GM19452 (cell line): ENCODE measurements at regions not wholly inside any gene's neighbourhood (a gene's known extent, or its start where the extent isn't known, plus 50 kb on each side); places are given as distances from the start of the nearest gene placed in this dataset.

Source experiments
- ATAC-seq: cut with Tn5 transposase; IDR thresholded peaks from one replicate; pipeline ENCODE4 v1.9.1; 2021; ENCODE audit not compliant: unreplicated experiment

- ATAC-seq = no peak
Measured at GRCh38 chrX:5122181-5122678, 1106.4 kb downstream of the NLGN4X start.

- no peak for ATAC-seq
Measured at GRCh38 chrX:5117816-5118215, 1110.9 kb downstream of the NLGN4X start.

- no peak for ATAC-seq
Measured at GRCh38 chrX:5113128-5113527, 1115.5 kb downstream of the NLGN4X start.

- ATAC-seq = no peak
Measured at GRCh38 chrX:5100004-5100403, 1128.7 kb downstream of the NLGN4X start.

- ATAC-seq = no peak
Measured at GRCh38 chrX:5086388-5086787, 1142.3 kb downstream of the NLGN4X start.

- no peak for ATAC-seq
Measured at GRCh38 chrX:5084279-5084678, 1144.4 kb downstream of the NLGN4X start.

DNA sequence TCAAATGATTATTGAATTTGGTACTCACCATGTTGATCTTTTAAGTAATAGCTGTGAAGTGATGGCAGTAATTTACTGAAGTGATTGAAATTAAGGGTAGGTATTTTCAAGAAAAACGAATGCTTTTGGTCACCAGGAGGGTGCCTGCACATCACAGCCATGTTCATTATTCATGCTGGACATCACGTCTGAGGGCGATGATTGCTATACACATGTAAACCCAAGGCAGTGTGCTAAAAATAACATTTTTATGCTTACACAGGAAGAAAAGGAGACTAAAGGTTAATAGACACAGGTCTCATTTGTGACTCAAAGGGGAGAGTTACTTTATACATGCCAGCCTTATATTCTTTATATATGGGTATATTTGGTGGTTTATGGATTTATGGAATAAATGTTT is 1146.0 kb downstream of the NLGN4X start:
- no peak for ATAC-seq

DNA sequence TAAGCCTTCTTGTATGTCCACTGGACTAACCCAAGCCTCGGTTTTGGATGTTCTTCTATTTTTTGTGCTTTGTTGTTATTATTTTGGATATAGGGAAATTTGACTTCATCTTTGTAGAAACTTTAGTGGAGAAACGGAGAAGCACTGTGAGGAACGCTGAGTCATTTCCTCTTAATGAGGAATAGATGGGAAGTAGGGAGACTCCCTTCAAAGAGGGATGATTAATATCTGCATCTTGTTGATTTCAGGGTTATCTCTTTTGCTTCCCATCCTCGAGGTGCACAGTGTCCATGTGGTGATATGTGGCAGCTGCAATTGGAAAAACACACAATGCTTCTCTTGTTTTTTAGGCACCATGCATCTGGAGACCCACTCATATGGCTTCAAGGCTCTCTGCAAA is 1147.9 kb downstream of the NLGN4X start:
- ATAC-seq = no peak

GRCh38 chrX:5068550-5068949 is 1160.1 kb downstream of the NLGN4X start:
- no peak for ATAC-seq

- no peak for ATAC-seq
Measured at GRCh38 chrX:5057786-5058185, 1170.9 kb downstream of the NLGN4X start.

- ATAC-seq = no peak
Measured at GRCh38 chrX:5054852-5055251, 1173.8 kb downstream of the NLGN4X start.

- no peak for ATAC-seq
Measured at GRCh38 chrX:5051831-5052491, 1176.7 kb downstream of the NLGN4X start.

GRCh38 chrX:5042563-5042962 is 1186.1 kb downstream of the NLGN4X start:
- ATAC-seq = no peak

DNA sequence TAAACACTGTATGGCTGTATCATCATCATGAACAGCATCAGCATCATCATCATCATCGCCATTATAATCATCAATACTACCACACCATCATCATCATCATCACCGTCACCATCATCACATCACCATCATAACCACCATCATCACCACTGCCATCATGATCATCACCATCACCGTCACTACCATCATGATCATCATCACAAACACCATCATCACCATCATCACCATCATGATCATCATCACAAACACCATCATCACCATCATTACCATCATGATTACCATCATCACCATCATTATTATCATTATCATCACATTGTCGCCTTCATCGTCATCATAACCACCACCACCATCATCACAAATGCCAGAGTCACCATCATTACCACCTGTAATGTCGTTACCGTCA is 1196.9 kb downstream of the NLGN4X start:
- ATAC-seq = no peak

- no peak for ATAC-seq
Measured at GRCh38 chrX:5015451-5015850, 1213.2 kb downstream of the NLGN4X start.

DNA sequence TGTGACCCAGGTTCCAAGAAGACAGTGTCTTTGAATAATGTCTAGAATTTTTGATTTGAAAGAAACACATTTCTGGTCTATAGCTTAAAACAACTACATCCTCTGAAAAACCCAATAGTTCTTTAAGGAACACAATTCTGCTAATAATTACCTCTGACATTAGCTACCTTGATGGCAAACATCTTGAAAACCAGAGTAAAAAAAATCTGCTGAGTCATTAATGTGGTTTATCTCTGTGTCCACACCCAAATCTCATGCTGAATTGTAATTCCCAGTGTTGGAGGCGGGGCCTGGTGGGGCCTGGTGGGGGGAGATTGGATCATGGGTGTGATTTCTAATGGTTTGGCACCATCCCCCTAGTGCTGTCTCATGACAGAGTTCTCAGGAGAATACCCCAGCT is 1233.8 kb downstream of the NLGN4X start:
- ATAC-seq = no peak

DNA sequence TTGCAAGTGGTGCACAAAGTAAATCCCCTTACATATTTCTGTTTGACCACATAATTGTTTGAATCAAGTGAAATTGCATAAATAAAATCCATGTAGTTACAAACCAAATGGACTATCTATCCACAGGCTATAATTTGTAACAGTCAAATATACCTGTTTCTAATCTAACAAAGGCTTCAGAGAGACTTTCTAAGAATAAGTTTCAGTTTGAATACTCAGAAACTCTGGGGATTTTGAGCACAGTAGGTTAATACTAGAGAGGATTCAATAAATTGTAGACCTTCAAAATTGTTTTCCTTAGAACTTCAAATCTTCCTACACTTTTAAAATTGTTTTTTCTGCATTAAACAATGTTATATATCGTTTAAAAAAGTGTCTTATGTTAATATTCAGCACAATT is 1250.1 kb downstream of the NLGN4X start:
- no peak for ATAC-seq

DNA sequence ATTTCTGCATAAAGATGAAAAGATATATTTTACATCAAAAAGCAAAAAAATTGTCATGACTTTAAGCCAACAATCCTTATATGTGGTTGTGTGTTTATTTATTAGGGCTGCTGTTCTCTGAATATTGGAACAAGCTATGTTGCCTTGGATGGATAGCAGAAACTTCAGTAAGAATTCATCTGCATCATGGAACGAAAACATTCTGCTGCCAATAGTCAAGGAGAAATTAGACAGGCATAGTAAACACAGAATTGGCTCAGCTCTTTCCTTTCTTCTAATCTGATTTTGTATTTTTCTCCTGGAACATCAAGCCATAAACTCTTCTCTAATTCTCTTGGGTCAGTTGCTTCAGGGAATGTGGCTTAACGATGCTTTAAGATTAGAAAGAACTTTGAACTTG is 1257.0 kb downstream of the NLGN4X start:
- no peak for ATAC-seq

- ATAC-seq = no peak
Measured at GRCh38 chrX:4964112-4964511, 1250.7 kb upstream of the PRKX start.

DNA sequence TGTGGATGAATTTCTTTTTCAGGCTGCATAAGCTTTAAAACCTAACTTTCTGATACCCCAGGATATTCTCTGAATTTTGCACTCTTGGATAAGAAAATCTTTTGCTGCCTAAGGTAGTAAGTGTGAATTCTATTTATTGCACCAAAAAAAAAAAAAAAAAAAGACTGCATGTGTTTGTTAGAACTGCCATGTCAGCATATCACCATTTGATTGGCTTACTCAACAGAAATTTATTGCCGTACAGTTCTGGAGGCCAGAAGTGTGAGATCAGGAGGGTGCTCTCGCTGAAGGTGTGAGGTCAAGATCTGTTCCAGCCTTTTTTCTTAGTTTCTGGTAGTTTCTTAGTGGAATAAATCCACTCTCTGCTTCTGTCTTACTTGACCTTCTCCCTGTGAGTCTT is 1250.0 kb upstream of the PRKX start:
- ATAC-seq = no peak

DNA sequence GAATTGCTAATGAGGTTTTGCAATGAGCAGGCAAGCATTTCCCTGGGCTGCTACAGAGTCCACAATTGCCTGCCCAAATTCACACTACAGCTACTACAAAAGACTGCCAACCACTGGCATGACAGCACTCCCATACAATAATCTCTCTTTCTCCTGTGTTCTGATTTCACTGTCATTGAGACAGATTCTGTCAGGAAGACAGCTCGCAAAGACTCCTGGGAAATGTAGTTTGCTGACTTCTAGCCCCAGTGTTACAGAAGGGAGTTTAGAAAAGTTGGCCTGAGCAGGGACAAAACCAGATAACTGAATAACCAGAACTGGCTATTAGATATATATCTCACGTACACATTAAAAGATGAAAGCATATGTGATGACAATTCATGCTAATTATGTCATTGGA is 1231.3 kb upstream of the PRKX start:
- ATAC-seq = no peak

GRCh38 chrX:4936315-4936714 is 1222.9 kb upstream of the PRKX start:
- ATAC-seq = no peak

GRCh38 chrX:4935846-4936245 is 1222.4 kb upstream of the PRKX start:
- ATAC-seq = no peak
